ENCODE measurements at regions not wholly inside any gene's neighbourhood (a gene's known extent, or its start where the extent isn't known, plus 50 kb on each side); places are given as distances from the start of the nearest gene placed in this dataset.

GRCh38 chr18:75526038-75526437 lies 98.5 kb upstream of the SMIM21 start:
- Histone ChIP-seq H3K9me3 (ENCODE audit: control insufficient read depth, low read length) (no peaks in the 10 kb centered on the region), H3K9ac (no peak overlapping the region)

GRCh38 chr18:75525331-75525730 lies 97.8 kb upstream of the SMIM21 start:
- no peaks in the 10 kb centered on the region for H3K36me3 ChIP-seq (ENCODE audit: control insufficient read depth, insufficient read depth, low read length)
- no peak overlapping the region for H3K27ac ChIP-seq
- no peak overlapping the region for H3K9ac ChIP-seq
- no peaks in the 10 kb centered on the region for H3K4me1 ChIP-seq
- H3K4me2 ChIP-seq (ENCODE audit: low read length) = no peak overlapping the region
- no peaks in the 10 kb centered on the region for H3K27me3 ChIP-seq (ENCODE audit: control insufficient read depth, insufficient read depth, low read length)
- H3K79me2 ChIP-seq = no peaks in the 10 kb centered on the region
- no peak for TF ChIP-seq CTCF (IDR thresholded peaks at IDR 0.05)
- H2AFZ ChIP-seq = no peak overlapping the region
- H3K9me3 ChIP-seq (ENCODE audit: control insufficient read depth, low read length) = no peaks in the 10 kb centered on the region
- no peak overlapping the region for H3K4me3 ChIP-seq (ENCODE audit: low read depth, low read length)

More at GRCh38 chr18:75526038-75526437, 98.5 kb upstream of the SMIM21 start:
- H3K36me3 ChIP-seq (ENCODE audit: control insufficient read depth, insufficient read depth, low read length) = no peaks in the 10 kb centered on the region
- no peak overlapping the region for H3K27ac ChIP-seq
- H3K79me2 ChIP-seq = no peaks in the 10 kb centered on the region
- no peak overlapping the region for H2AFZ ChIP-seq
- H3K4me3 ChIP-seq (ENCODE audit: low read depth, low read length) = no peak overlapping the region
- no peak for TF ChIP-seq CTCF (IDR thresholded peaks at IDR 0.05)
- H3K4me2 ChIP-seq (ENCODE audit: low read length) = no peak overlapping the region
- H3K27me3 ChIP-seq (ENCODE audit: control insufficient read depth, insufficient read depth, low read length) = no peaks in the 10 kb centered on the region
- H3K4me1 ChIP-seq = no peaks in the 10 kb centered on the region

- H3K9me3 ChIP-seq (ENCODE audit: control insufficient read depth, low read length) = no peaks in the 10 kb centered on the region
- no peak overlapping the region for H3K4me2 ChIP-seq (ENCODE audit: low read length)
- H3K9ac ChIP-seq = no peak overlapping the region
- H3K4me1 ChIP-seq = no peaks in the 10 kb centered on the region
- no peak overlapping the region for H3K27ac ChIP-seq
- H2AFZ ChIP-seq = no peak overlapping the region
- no peaks in the 10 kb centered on the region for H3K79me2 ChIP-seq
- no peak for TF ChIP-seq CTCF (IDR thresholded peaks at IDR 0.05)
- H3K36me3 ChIP-seq (ENCODE audit: control insufficient read depth, insufficient read depth, low read length) = no peaks in the 10 kb centered on the region
- H3K27me3 ChIP-seq (ENCODE audit: control insufficient read depth, insufficient read depth, low read length) = no peaks in the 10 kb centered on the region
- no peak overlapping the region for H3K4me3 ChIP-seq (ENCODE audit: low read depth, low read length)
These were observed 97.3 kb upstream of the SMIM21 start for GRCh38 chr18:75524841-75525240.

- Histone ChIP-seq H3K9me3 (ENCODE audit: control insufficient read depth, low read length) (no peaks in the 10 kb centered on the region), H3K4me3 (ENCODE audit: low read depth, low read length) (no peak overlapping the region), H3K27me3 (ENCODE audit: control insufficient read depth, insufficient read depth, low read length) (no peaks in the 10 kb centered on the region), H3K9ac (no peak overlapping the region), H2AFZ (no peak overlapping the region), H3K27ac (no peak overlapping the region), H3K79me2 (no peaks in the 10 kb centered on the region), H3K4me2 (ENCODE audit: low read length) (no peak overlapping the region), H3K36me3 (ENCODE audit: control insufficient read depth, insufficient read depth, low read length) (no peaks in the 10 kb centered on the region), H3K4me1 (no peaks in the 10 kb centered on the region)
- TF ChIP-seq CTCF (IDR thresholded peaks at IDR 0.05) = no peak
These were observed 96.7 kb upstream of the SMIM21 start for GRCh38 chr18:75524181-75524580.

- TF ChIP-seq CTCF (IDR thresholded peaks at IDR 0.05) = no peak
- no peak overlapping the region for H2AFZ ChIP-seq
- H3K79me2 ChIP-seq = no peaks in the 10 kb centered on the region
- no peaks in the 10 kb centered on the region for H3K36me3 ChIP-seq (ENCODE audit: control insufficient read depth, insufficient read depth, low read length)
- H3K27me3 ChIP-seq (ENCODE audit: control insufficient read depth, insufficient read depth, low read length) = no peaks in the 10 kb centered on the region
- H3K4me3 ChIP-seq (ENCODE audit: low read depth, low read length) = no peak overlapping the region
- no peak overlapping the region for H3K9ac ChIP-seq
- H3K27ac ChIP-seq = no peak overlapping the region
- no peak overlapping the region for H3K4me2 ChIP-seq (ENCODE audit: low read length)
- H3K4me1 ChIP-seq = no peaks in the 10 kb centered on the region
- no peaks in the 10 kb centered on the region for H3K9me3 ChIP-seq (ENCODE audit: control insufficient read depth, low read length)
These were observed 94.3 kb upstream of the SMIM21 start for GRCh38 chr18:75521816-75522215.
